GM19351 (cell line): ENCODE measurements at regions not wholly inside any gene's neighbourhood (a gene's known extent, or its start where the extent isn't known, plus 50 kb on each side); places are given as distances from the start of the nearest gene placed in this dataset.
A peak's percentile ranks its signal among the peaks of the same experiment; 100 is the strongest.

Experiments
- ATAC-seq: cut with Tn5 transposase; IDR thresholded peaks from one replicate; pipeline ENCODE4 v1.9.1; 2021; ENCODE audit warnings: mild to moderate bottlenecking, moderate library complexity; ENCODE audit not compliant: unreplicated experiment

- no peak for ATAC-seq
These were observed 85.8 kb upstream of the NELL2 start for GRCh38 chr12:44961887-44962286.

GRCh38 chr12:44960856-44961255 lies 84.7 kb upstream of the NELL2 start:
- ATAC-seq, result no peak

- no peak for ATAC-seq
These were observed 84.3 kb upstream of the NELL2 start for GRCh38 chr12:44960423-44960822.

- ATAC-seq, result no peak
These were observed 71.0 kb upstream of the NELL2 start for GRCh38 chr12:44947163-44947562.

- no peak for ATAC-seq
These were observed 66.6 kb upstream of the NELL2 start for GRCh38 chr12:44942714-44943113.

GRCh38 chr12:44930972-44931600 lies 55.0 kb upstream of the NELL2 start:
- peak; percentile 78 for ATAC-seq

GRCh38 chr12:44929236-44929885 lies 53.2 kb upstream of the NELL2 start:
- ATAC-seq, result no peak
